A549 (cell line): ENCODE measurements at regions not wholly inside any gene's neighbourhood (a gene's known extent, or its start where the extent isn't known, plus 50 kb on each side); places are given as distances from the start of the nearest gene placed in this dataset.

ENCODE experiments used
- BHLHE40 ChIP-seq: IDR thresholded peaks from 2 replicates; pipeline ENCODE4 v1.6.1; 2012; ENCODE audit warnings: low read depth, low read length, inconsistent platforms
- CEBPB ChIP-seq, 2 experiments: fragments of >200 bp in 1 of 2; sonication (Bioruptor Twin) in 1 of 2; formaldehyde crosslinking in 1 of 2; IDR thresholded peaks; 2 replicates each; pipeline ENCODE4 v1.6.1; 2012 to 2016
- CHD2 ChIP-seq: fragments of 150-350 bp; IDR thresholded peaks from 2 replicates; pipeline ENCODE4 v1.6.1; 2014; ENCODE audit warnings: low read length; ENCODE audit not compliant: partially characterized antibody
- NR3C1 ChIP-seq: fragments of >200 bp; sonication (Bioruptor Twin); formaldehyde crosslinking; IDR thresholded peaks from 3 replicates; pipeline ENCODE4 v1.6.1; 2017
- PHF8 ChIP-seq: fragments of 200-600 bp; sonication (generic); IDR thresholded peaks from 2 replicates; pipeline ENCODE4 v1.6.1; 2016; ENCODE audit warnings: low read depth, mild to moderate bottlenecking, antibody characterized with exemption, moderate library complexity, borderline replicate concordance
- POLR2A ChIP-seq: IDR thresholded peaks from 2 replicates; pipeline ENCODE4 v1.6.1; 2012; ENCODE audit warnings: mild to moderate bottlenecking, low read length
- SMC3 ChIP-seq: fragments of >200 bp; sonication (Bioruptor Twin); formaldehyde crosslinking; IDR thresholded peaks from 3 replicates; pipeline ENCODE4 v1.6.1; 2018; ENCODE audit warnings: inconsistent platforms
- ZSCAN20 ChIP-seq: fragments of 250-450 bp; sonication (Bioruptor Pico); IDR thresholded peaks from 2 replicates; pipeline ENCODE4 v1.8.0; 2022; ENCODE audit warnings: mild to moderate bottlenecking, moderate library complexity
- TF ChIP-seq, protein P1 (sequence below): fragments of >200 bp; sonication (Bioruptor Twin); formaldehyde crosslinking; IDR thresholded peaks from 3 replicates; pipeline ENCODE4 v1.5.1; 2016

DNA sequence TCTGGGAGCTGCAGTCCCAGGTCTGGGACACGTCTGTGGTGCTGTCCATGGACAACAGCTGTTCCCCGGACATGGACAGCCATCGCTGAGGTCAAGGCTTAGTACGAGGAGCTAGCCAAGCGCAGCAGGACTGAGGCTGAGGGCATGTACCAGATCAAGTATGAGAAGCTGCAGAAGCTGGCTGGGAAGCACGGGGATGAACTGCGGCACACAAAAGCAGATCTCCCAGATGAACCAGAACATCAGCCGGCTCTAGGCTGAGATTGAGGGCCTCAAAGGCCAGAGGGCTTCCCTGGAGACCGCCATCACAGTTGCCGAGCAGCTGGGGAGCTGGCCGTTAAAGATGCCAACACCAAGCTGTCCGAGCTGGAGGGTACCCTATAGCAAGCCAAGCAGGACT is 375.3 kb downstream of the SEC23A start:
- TF ChIP-seq POLR2A: no peak
- TF ChIP-seq, protein P1, sequence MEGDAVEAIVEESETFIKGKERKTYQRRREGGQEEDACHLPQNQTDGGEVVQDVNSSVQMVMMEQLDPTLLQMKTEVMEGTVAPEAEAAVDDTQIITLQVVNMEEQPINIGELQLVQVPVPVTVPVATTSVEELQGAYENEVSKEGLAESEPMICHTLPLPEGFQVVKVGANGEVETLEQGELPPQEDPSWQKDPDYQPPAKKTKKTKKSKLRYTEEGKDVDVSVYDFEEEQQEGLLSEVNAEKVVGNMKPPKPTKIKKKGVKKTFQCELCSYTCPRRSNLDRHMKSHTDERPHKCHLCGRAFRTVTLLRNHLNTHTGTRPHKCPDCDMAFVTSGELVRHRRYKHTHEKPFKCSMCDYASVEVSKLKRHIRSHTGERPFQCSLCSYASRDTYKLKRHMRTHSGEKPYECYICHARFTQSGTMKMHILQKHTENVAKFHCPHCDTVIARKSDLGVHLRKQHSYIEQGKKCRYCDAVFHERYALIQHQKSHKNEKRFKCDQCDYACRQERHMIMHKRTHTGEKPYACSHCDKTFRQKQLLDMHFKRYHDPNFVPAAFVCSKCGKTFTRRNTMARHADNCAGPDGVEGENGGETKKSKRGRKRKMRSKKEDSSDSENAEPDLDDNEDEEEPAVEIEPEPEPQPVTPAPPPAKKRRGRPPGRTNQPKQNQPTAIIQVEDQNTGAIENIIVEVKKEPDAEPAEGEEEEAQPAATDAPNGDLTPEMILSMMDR: no peak
- TF ChIP-seq ZSCAN20: no peak
- TF ChIP-seq SMC3: no peak
- no peak for TF ChIP-seq BHLHE40
- TF ChIP-seq PHF8: no peak
- no peak for TF ChIP-seq CHD2
- no peak for TF ChIP-seq NR3C1
- no peak for TF ChIP-seq CEBPB (IDR thresholded peaks at IDR 0.05)
